BJ (cell line): ENCODE measurements at regions not wholly inside any gene's neighbourhood (a gene's known extent, or its start where the extent isn't known, plus 50 kb on each side); places are given as distances from the start of the nearest gene placed in this dataset.

ENCODE experiments used
- CTCF ChIA-PET: fragments of 350-600 bp; formaldehyde crosslinking; extraction: SDS; loops from one replicate; lab custom pipeline; 2021; ENCODE audit warnings: antibody characterized with exemption, inconsistent platforms; lab: Yijun Ruan, JAX
- POLR2A ChIA-PET: fragments of 300-600 bp; sonication (Branson Sonifier 250); formaldehyde crosslinking; extraction: SDS; loops from one replicate; lab custom pipeline; 2021; ENCODE audit warnings: antibody characterized with exemption; lab: Charles Lee
- DNase-seq: peaks from one replicate; pipeline ENCODE4 v3.0.0-alpha.2; 2011; ENCODE audit warnings: low read depth
- H3K27me3 ChIP-seq: 2 replicates; pipeline ENCODE4 v1.6.0; 2011; ENCODE audit warnings: low read length; ENCODE audit not compliant: control insufficient read depth, insufficient read depth
- H3K36me3 ChIP-seq: 2 replicates; pipeline ENCODE4 v1.5.1; 2011; ENCODE audit warnings: low read length; ENCODE audit not compliant: control insufficient read depth, insufficient read depth
- H3K4me3 ChIP-seq: 2 replicates; pipeline ENCODE4 v1.5.1; 2011; ENCODE audit warnings: low read depth, mild to moderate bottlenecking, control low read depth, low read length
- CTCF ChIP-seq: IDR thresholded peaks from 2 replicates; pipeline ENCODE4 v1.5.1; 2011; ENCODE audit warnings: low read depth, mild to moderate bottlenecking, control low read depth, inconsistent platforms, low read length, moderate library complexity; ENCODE audit not compliant: insufficient read depth

DNA sequence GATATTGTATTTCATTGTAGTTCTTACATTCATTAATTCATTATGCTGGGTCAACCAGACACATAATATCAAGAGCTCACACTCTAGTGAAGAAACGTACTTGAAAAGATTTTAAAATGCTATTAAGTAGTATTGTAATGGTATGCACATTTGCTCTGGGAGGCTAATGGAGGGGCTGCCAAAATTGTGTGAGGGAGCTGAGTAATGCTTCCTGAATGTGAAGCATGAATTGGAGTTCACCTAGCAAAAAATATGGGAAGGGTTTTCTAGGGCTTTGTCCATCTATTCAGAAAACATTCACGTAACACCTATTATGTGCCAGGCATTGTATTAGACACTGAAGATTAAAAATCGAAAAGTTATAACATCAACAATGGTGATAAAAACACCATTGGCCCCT is 403.8 kb upstream of the PDE3A start:
- POLR2A ChIA-PET = no interaction called here
- no peak for DNase-seq
- CTCF ChIA-PET = interaction anchor here (0.5 kb wide), 1 partner anchor 139 kb away, joined by 3 read pairs; no protein-coding TSS in a partner anchor
- Histone ChIP-seq H3K27me3 (no peaks in the 10 kb centered on the region), H3K36me3 (no peaks in the 10 kb centered on the region), H3K4me3 (no peak overlapping the region)
- TF ChIP-seq CTCF = no peak

DNA sequence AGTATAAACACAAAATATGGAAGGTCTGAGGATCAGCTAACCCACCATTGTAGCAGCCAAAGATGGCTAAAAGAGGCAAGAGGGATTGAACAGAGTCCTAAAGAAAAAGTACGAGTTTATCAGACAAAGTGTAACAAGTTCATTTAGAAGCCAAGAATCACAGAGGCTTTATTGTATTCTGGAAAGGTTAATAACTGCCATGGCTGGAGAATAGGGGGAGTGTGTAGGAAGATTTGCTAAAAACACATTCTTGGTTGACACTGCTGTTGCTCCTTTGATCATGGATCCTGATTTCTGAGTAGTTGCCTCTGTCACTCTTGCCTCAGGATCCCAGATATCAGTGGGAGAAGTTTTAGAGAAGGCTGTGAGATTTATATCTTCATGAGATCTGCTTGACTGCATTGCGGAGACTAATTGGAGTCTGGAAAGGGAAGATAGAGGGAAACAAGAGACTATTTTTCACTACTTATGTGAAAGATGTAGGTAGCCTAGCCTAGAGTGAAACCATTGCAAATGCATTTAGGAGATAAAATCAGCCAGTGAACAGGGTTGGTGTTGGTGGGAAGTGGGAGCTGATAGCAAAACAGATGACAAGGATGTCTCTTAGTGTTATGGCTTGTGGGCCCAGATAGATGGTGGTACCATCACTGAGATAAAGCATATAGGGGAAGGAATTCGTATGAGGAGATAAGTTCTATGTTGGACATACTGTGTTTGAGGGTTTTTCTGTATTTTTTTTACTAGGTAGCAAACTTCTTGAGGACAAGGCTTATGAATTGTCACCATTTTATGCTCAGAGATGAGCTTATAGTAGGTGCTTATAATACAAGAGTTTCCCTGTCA is 402.9 kb upstream of the PDE3A start:
- H3K27me3 ChIP-seq = no peaks in the 10 kb centered on the region
- no peak for TF ChIP-seq CTCF
- no peak overlapping the region for H3K4me3 ChIP-seq
- POLR2A ChIA-PET = no interaction called here
- no peak for DNase-seq
- CTCF ChIA-PET = no interaction called here
- no peaks in the 10 kb centered on the region for H3K36me3 ChIP-seq

GRCh38 chr12:19967001-19967400 is 401.3 kb upstream of the PDE3A start:
- TF ChIP-seq CTCF = no peak
- no peak for DNase-seq
- no peaks in the 10 kb centered on the region for H3K36me3 ChIP-seq
- ChIA-PET CTCF (no interaction called here), POLR2A (no interaction called here)
- H3K27me3 ChIP-seq = no peaks in the 10 kb centered on the region
- no peak overlapping the region for H3K4me3 ChIP-seq

- peak; percentile 93 for DNase-seq
- Histone ChIP-seq H3K36me3 (no peaks in the 10 kb centered on the region), H3K27me3 (no peaks in the 10 kb centered on the region), H3K4me3 (no peak overlapping the region)
- ChIA-PET POLR2A (interaction anchor here (0.6 kb wide), 1 partner anchor 402 kb away, joined by 12 read pairs; no protein-coding TSS in a partner anchor), CTCF (interaction anchor here (0.8 kb wide), 1 partner anchor 19 kb away, joined by 3 read pairs; no protein-coding TSS in a partner anchor)
- no peak for TF ChIP-seq CTCF
These were observed 400.9 kb upstream of the PDE3A start for GRCh38 chr12:19967431-19967830.

- ChIA-PET POLR2A (no interaction called here), CTCF (no interaction called here)
- TF ChIP-seq CTCF = no peak
- DNase-seq = peak; percentile 90
- no peak overlapping the region for H3K4me3 ChIP-seq
- no peaks in the 10 kb centered on the region for H3K36me3 ChIP-seq
- no peaks in the 10 kb centered on the region for H3K27me3 ChIP-seq
These were observed 398.2 kb upstream of the PDE3A start for GRCh38 chr12:19970116-19970515.
